ENCODE measurements at regions not wholly inside any gene's neighbourhood (a gene's known extent, or its start where the extent isn't known, plus 50 kb on each side); places are given as distances from the start of the nearest gene placed in this dataset.
A peak's percentile ranks its signal among the peaks of the same experiment; 100 is the strongest.
"Not testable (repeated sequence)": the region's sequence is repeated elsewhere in the genome, so short reads cannot be mapped to it uniquely, and the experiment has no call there.

DNA sequence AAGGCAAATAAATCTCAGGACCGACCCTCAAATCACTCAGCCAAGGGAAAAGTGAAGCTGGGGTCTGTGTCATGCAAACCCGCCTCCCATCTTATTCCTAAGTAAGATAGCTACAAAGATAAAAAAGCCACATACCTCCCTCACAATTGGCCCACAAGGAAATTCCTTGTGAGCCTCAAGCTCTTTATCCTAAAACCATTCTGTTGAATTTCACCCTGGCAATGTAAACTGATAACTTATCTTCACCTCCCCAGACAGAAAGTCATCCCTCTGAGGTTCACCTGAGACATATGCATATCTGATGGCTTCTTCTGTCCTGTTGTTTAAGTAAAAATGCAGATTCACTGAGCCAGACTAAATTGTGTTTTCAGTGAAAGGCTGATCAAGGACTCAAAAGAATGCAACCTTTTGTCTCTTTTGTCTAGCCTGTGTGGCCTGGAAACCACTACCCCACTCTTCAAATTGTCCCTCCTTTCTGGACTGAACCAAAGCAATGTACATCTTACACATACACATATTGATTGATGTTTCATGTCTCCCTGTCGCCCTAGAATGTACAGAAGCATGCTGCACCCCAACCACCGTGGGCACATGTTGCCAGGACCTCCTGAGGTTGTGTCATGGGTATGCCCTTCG is 91.3 kb downstream of the MFAP3L start:
- DNase-seq = no peak

DNA sequence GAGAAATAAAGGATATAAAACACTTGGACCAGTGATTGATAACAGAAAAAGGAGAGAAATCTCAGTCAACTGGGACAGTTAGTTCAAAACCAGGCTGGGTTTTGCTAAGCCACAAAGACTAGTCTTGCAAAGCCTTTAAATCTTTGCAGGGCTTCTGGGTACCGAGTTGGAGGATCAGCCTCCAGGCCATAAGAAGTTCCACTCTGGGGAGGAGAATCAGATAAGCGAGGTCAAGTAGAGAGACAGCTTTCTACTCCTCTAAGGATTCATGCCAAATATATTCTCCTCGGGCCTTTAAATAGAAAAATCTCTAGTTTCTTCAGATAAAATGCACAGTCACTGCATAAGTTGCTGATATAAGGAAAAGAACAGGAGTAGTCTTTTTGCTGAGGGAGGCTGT is 92.7 kb downstream of the MFAP3L start:
- no peak for DNase-seq

DNA sequence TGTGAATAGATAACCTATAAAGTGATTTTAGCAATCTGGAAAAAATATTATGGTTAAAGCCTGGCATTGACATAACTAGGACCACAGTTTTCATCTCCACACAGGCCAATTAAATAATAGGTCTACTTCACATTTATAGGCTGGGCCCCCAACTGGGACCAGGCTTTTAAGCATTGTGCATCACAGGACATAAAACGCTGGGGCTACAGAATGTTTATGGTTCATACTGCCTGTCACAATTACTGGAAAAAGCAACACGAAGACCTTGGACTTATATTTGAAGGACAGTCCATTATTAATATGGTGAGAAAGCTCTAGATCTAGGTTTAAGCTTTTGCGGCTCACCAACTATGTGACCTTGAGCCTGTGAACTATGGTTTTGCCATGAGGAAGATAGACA is 94.2 kb downstream of the MFAP3L start:
- DNase-seq = no peak

DNA sequence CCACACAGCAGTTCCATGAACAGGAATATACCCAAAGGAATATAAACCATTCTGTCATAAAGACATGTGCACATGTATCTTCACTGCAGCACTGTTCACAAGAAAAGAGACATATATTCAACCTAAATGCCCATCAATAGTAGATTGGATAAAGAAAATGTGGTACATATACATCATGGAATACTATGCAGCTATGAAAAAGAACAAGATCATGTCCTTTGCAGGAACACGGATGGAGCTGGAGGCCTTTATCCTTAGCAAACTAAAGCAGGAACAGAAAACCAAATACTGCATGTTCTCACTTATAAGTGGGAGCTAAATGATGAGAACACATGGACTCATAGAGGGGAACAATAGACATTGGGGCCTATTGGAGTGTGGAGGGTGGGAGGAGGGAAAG is 95.4 kb downstream of the MFAP3L start:
- DNase-seq = not testable (repeated sequence)

DNA sequence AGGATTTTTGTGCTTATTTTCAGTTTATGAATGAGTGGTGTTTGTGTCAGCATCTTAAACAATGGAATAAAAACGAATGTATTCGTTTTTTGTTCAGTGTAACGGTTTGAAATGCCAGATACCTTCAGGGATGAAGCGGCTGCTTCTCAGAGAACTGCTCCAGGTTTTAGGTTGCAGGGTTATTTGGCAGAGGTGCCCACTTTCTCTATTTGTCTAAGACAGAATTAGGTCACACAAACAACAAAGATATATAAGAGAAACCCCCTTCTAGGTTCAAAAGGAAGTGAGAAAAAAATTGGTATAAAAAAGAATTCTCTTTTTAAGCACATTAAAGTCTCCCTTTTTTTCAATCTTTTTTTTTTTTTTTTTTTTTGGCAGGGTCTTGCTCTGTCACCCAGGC is 98.9 kb downstream of the MFAP3L start:
- DNase-seq = no peak

DNA sequence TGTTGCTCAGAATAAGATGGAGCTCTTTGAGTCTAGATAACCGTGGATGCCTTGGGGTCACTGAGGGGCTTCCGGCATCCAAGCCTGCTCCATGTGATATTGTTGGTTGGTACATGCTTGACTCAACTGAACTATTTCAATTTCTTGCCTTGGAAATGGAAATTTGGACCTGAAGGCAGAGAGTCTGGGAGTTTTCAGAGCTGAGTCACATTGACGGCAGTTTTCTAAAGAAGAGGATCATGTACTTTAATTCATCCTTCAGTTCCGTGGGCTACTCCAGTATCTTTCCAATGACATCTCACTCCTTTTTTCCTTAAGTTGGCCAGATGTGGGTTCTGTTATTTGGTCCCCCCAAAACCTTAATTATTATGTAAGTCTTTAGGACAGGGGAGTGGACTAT is 100.5 kb downstream of the MFAP3L start:
- no peak for DNase-seq

DNA sequence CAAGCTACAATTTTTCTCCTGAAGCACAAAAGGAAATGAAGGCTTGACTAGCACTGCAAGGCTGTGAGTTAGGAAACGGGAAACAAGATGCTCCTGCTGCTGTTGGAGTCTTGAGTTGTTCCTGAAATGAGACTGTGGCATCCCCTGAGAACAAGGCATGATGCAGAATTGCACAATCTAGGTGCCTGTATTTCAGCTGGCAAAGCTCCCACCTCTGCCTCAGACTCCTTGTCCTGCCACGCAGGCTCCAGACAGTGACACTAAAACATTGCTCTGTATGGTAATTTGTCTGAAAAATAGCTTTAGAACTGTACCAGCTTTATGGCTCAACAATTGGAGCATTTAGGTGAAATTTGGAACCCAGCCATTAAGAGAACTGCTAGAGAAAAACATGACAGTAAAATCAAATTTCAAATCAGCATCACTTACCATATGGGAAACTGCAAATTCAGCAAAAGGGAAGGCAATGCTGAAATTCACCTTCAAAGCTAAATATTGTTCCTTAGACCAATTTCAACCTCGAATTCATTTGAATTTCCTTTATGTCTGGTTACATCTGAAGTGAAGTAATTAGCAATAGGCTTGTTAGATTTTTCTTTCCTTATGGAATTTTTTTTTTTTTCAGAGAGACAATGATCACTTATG is 103.4 kb downstream of the MFAP3L start:
- no peak for DNase-seq

DNA sequence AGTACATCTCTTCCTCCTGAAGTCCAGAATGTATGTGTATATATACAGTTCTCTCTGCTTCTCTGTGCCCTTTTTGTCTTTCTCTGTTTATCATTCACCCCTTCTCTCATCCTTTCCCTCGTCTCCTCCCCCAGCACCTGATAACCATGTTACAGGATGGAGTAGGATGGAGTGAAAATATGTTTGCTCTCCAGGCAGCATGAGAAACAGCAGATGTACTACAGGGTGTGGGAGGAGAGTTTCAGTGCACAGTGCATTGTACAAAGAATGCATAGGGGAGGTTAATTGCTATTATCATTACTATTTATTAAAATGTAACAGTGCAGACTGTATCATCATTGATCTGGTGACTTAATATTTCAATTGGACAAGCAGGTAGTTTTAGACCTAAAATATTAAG is 104.5 kb downstream of the MFAP3L start:
- no peak for DNase-seq

DNA sequence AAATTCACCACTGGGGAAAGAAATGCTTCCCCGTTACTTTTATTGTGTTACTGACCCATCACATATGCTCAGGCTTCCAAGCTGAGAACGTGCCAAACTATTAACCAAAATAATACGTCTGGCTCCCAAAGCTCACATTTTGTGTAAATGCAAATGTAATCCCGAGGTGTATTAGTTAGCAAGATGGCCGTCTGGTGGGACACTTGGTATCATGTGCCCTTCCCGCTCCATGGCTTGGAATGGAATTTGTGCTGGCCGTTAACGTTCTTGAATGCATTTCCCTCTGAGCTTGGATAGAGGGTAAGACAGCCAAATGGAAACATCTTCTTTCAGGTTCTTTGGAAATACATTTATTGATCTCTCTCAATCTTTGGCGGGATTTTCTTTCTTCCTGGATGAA is 105.0 kb downstream of the MFAP3L start:
- no peak for DNase-seq

DNA sequence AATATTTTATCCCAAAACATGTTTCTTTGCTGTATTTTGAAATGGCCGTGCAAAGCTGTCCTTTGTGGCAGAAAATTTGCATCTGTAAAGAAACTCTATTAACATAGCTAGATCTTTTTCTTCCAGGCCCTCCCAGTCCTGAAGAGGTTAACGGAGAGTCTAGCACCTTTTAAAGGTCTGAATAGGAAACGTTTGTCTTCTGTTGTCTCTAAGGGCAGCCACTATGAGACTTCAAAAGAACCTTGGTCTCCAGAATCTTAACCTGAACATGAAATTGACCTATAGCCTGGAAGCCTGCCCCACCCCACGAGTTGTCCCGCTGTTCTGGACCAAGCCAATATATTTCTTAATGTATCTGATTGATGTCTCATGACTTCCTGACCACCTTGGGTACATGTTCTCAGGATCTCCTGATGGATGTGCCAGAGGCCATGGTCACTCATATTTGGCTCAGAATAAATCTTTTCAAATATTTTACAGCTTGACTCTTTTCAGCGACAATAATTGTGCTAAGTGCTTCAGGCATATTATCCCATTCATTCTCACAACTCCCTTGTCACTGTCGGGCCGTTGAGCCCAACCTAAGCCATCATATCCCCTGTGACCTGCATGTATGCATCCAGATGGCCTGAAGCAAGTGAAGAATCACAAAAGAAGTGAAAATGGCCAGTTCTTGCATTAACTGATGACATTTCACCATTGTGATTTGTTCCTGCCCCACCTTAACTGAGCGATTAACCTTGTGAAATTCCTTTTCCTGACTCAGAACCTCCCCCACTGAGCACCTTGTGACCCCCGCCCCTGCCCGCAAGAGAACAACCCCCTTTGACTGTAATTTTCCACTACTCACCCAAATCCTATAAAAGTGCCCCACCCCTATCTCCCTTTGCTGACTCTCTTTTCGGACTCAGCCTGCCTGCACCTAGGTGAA is 106.7 kb downstream of the MFAP3L start:
- DNase-seq = not testable (repeated sequence)

DNA sequence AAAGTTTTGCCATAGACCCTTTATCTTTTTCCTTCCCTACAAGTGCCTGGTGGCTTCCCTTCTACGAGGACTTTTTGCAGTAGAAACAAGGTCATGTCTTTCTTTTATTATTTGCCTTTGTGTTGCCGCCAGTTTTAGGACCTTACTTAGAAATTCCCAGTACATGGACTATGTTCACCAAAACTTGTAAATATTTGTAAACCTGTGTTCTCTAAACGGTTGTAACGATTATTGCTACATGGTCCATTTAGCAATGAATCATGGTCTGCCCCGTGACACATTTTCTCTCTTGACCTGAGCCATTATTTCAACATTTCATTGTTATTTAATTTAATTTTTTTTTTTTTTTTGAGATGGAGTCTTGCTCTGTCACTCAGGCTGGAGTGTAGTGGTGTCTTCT is 110.7 kb downstream of the MFAP3L start:
- DNase-seq = no peak

DNA sequence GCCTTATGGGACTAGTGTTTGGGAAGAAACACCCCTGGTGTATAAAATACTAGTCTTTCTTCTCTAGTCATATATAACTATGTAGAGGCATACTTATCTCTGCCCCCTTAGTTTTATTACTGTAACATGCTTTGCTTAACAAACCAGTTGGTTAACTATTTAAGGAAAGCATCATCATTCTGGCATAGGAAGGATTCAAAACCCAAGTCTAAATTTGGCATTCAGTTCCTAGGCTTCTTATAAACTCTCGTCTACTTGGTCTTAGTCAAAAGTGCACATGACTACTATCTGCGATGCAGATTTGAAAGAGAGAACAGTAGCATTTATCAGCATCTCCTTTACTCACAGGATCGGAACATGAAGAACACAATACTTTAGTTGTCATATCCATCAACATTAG is 111.3 kb downstream of the MFAP3L start:
- DNase-seq = no peak

DNA sequence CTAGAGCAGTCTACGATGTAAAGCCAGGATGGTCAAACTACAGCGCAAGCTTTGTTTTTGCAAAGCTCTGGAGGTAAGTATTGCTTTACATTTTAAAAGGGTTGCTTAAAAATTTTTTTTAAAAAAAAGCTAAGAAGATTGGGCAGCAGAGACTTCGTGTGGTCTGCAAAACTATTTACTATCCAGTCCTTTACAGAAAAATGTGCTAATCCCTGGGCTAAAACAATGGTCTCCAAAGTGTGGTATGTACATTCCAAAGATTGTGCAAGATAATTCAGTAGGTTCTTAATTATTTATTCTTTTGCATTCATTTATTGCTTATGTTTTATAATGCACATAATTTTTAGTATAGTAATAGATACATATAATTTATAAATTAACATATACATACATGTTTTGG is 113.2 kb downstream of the MFAP3L start:
- DNase-seq = no peak

DNA sequence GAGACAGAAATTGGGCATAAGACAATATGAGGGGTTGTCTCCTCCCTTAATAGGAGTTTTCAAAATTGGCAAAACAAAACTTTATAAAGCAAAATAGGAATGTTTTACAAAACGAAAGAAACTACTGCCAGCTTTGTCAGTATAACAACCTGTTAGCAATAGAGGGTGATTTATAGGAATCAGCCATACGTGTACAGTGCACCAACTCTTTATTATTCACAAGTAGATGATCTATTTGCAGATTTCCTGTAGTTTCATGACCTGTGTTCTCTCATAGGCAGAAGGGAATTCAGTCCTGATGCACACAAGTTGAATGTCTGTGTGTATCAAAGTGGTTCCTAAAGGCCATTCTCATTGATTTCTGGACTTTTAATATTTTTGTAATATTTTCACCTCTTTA is 116.3 kb downstream of the MFAP3L start:
- no peak for DNase-seq

DNA sequence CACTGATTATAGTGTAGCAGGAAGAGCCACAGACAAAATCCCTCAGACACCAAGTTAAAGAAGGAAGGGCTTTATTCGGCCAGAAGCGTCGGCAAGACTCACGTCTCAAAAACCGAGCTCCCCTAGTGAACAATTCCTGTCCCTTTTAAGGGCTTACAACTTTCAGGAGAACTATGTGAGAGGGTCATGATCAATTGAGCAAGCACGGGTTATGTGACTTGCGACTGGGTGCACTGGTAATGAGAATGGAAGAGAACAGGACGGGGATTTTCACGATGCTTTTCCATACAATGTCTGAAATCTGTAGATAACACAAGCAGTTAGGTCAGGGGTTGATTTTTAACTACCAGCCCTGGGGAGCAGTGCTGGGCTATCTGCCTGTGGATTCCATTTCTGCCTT is 116.7 kb downstream of the MFAP3L start:
- DNase-seq = no peak

DNA sequence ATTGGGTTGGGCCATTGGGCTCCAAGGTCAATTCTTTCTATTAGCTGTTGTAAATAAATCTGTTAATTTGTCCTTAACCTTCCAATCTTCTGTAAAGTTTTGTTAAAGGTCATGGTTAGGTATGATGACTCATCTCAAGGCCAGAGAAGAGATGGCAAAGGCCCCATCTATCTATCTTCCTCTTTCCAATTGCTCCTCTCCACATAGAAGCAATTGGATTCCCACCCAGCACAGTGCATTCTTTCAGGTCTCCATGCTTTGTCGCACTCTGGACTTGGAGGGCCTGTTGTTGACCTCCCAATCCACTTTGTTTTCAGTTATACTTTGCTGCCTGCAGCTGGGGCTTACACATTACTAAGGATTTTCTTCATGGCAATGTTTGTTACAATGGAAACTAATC is 118.5 kb downstream of the MFAP3L start:
- DNase-seq = no peak

DNA sequence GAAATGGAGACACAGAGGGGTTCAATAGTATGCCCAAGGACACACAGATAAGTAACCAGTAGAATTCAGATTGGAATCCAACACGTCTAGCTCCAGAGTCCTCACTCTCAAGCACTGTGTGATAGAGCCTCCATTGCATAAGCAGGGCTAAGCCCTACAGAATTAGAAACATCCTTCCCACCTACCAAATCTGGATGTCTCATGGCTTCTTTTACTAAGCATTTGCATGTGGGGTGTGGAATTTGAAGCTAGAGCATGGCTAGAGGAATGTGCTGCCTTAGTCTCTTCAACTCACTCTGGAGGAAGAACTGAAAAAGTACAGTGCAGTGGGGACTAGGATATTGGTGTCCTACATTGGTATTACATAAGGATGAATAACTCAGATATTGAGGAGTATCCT is 119.4 kb downstream of the MFAP3L start:
- DNase-seq = no peak

DNA sequence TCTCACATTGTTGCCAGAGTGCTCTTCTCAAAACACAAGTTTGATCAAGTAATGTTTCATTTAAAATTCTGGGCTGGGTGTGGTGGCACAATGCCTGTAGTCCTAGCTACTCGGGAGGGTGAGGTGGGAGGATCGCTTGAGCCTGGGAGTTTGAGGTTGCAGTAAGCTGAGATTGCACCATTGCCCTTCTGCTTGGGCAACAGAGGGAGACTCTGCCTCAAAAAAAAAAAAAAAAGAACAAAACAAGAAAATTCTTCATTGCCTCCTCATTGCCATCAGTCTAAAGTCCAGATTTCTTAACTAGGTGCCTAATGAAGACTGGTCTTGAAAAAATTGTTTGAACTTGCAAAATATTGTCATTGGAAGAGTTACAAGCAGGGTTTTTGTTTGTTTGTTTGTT is 120.1 kb downstream of the MFAP3L start:
- no peak for DNase-seq

DNA sequence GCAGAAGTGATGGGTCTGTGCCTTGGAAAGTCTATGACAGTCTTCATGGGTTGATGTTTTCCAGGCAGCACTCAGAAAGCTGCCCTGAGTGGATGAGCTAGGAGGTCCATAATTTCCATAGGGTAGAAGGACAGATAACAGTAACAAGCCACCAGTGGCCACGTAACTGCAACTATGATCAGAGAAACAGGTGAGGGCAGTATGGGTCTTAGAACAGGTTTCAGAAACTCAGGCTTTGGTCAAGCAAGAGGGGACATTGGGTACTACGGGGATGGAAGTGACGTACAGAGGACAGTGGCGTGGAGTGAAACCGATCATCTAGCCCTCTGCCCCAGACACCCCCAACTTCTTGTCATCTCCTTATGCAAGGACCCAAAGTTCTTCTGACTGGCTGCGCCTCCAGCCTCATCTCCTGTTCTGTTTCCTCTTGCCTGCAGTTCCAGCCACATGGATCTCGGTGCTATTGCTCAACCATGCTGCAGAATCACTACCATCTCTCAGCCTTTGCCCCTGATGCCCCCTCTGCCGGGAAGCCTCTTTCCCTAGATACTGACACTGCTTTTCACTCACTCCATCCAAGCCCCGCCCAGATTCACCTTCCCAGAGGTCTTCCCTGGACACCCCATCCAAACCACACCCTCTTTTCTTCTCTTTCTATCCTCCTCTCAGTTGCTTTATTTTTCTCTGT is 123.4 kb downstream of the MFAP3L start:
- no peak for DNase-seq

DNA sequence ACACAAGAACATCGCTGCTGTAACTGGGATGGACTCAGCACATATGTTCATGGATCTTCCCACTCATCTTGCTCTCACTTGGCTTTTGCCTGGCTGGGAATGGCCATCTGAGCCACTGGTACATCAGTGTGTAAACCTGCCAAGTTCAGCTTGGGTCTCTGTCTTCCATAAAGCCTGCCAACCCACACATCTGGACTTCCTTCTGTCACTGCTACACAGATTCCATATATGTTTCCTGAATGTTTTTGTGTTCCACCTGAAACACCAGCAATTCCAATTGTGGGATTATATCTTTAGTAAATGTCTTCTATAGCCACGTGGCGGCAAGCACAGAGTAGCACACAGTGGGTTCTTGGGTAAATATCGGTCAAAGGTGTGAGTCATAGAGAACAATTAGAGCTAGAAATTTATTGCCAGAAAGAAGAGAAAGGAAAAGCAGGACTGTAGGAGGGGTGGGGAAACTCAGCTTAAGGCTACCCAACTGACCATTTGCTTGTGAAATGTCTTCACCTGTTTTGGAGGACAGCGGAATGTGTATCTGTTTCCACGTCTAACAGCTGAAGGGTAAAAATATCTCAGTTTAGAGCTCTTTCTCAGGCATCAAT is 125.9 kb downstream of the MFAP3L start:
- DNase-seq = no peak

DNA sequence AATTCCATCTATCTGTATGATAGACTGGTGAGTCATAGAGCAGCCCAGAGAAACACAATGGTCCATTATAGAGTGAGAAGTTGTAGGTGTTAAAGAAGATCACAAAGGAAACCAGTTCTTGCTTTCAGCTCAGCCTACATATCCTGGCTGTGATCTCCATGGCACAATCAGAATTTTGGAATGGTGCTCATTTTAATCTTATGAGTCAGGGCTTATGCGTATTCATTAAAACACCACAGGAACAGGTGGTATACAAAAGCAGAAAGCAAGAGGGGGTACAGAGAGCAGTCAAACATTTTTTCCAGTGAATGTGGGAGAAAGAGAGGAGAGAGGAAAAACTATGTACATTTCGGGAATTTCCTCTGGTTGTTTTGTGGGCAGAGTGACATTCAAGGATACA is 126.9 kb downstream of the MFAP3L start:
- DNase-seq = peak; percentile 26

DNA sequence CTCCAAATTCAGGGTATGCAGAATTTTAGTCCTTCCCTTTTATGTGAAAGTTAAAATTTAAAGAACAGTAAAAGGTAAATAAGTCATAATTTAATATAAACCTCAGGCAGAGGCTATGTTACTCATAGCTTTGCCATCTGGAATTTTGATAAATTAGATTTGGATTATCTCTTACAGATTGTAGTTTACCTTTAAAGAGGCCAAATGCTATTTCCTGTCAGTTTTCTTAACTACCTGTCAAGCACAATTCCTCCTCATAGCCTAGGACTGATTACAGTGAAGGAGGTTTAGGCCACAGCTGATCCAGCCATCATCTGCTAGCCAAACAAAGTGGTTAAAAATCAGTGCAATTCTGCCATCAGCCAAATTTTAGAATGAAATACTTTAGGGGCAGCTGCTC is 128.1 kb downstream of the MFAP3L start:
- DNase-seq = no peak

DNA sequence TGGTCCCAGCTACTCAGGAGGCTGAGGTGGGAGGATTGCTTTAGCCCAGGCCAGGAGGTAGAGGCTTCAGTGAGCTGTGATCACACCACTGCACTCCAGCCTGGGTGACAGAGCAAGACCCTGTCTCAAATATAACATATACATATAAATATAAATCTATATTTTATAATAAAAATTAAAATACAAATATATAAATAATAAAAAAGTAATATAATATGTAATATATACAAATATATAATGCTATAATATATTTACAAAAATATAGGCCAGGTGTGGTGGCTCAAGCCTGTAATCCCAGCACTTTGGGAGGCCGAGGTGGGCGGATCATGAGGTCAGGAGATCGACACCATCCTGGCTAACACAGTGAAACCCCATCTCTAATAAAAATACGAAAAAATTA is 131.4 kb downstream of the MFAP3L start:
- DNase-seq = not testable (repeated sequence)
